SH-SY5Y (cell line): ENCODE measurements at regions not wholly inside any gene's neighbourhood (a gene's known extent, or its start where the extent isn't known, plus 50 kb on each side); places are given as distances from the start of the nearest gene placed in this dataset.

ENCODE experiments used
- GATA2 ChIP-seq: IDR thresholded peaks from 2 replicates; pipeline ENCODE4 v1.6.1; 2011; ENCODE audit warnings: mild to moderate bottlenecking, low read depth, low read length
- GATA3 ChIP-seq: IDR thresholded peaks from 2 replicates; pipeline ENCODE4 v1.6.1; 2011; ENCODE audit warnings: low read depth, mild to moderate bottlenecking, low read length, moderate library complexity

DNA sequence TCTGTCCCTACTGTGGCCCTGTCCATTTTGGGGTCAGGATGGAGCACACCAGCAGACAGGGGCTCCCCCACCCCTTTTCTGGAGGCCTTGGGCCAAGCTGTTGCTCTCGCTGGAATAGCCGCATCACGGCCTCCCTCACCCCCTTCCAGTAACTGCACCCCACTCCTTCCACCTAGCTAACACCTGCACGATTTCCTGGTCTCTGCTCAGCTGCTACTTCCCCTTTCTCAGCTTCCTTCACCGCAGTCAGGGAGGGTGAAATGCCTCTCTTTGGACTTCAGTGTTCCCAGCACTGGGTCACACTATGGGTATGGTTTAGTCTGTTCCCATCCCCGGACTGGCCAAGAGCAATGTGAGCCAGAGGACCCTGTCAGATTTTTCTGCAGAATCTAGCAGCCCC is 400.2 kb downstream of the MCTP2 start:
- TF ChIP-seq GATA2 (no peak), GATA3 (no peak)

DNA sequence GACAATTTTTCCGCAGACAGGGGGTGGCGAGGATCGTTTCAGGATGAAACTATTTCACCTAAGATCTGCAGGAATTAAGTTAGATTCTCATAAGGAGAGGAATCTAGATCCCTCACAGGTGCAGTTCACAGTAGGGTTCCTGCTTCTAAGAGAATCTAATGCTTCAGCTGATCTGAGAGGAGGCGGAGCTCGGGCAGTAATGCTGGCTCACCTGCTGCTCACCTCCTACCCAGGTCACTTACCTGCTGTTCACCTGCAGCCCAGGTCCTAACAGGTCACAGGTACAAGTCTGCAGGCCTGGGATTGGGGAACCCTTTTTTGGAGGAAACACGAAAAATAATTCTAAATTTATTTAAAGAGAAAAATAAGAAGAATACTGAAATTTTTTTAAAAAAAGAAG is 406.8 kb downstream of the MCTP2 start:
- TF ChIP-seq GATA3, result no peak
- TF ChIP-seq GATA2, result no peak

GRCh38 chr15:94639701-94640100 is 408.3 kb downstream of the MCTP2 start:
- TF ChIP-seq GATA3 (no peak), GATA2 (no peak)

DNA sequence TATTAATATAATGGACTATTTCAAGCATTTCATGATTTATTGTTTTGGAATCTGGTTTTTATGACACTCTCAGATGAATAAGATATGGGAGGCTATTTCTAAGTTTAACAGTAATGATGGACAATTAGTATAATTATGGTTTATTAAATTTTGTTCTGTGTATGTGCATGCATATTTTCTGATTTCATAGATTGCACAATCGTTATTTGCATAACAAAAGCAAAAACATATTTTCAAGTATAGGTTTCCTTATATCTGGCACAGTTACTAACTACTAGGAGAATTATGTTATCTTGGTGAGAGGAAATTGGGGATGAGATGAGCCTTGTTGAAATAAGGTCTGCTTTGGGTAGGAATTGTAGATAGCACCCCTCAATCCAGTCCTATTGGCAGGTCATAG is 413.1 kb downstream of the MCTP2 start:
- TF ChIP-seq GATA3 (no peak), GATA2 (no peak)

- TF ChIP-seq GATA2, result no peak
- TF ChIP-seq GATA3, result no peak
These were observed 421.7 kb downstream of the MCTP2 start for GRCh38 chr15:94653071-94653470.

DNA sequence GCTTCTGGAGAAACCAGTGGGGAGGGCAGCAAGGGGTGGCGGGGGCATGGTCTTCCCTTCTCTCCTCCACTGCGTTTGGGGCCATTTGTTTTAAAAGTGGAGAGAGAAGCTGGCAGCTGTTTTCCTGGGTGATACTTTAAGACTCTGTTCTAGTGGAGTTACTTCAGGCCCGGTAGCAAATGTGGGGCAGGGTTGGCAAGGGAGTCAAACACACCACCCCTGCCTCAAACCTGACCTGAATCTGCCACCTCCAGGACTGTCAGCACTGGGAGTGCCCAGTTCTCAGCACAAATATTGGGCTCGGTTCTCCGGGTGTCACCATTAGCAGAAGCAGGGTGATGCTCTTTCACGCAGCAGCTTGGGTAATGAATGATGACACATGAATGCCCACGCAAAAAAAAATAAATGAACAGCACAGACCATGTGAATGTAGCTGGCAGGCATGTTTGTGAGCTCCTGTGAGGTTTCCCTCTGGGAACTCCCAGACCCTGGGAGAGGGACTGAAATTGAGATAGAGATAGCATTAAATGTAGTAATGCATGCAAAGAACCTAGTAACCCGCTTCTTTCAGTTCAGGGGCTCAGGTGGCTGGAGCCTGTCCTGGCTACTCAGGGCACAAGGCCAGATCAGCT is 424.0 kb downstream of the MCTP2 start:
- TF ChIP-seq GATA2 (no peak), GATA3 (no peak)

GRCh38 chr15:94665676-94666441 is 434.5 kb downstream of the MCTP2 start:
- TF ChIP-seq GATA2 (no peak), GATA3 (no peak)

DNA sequence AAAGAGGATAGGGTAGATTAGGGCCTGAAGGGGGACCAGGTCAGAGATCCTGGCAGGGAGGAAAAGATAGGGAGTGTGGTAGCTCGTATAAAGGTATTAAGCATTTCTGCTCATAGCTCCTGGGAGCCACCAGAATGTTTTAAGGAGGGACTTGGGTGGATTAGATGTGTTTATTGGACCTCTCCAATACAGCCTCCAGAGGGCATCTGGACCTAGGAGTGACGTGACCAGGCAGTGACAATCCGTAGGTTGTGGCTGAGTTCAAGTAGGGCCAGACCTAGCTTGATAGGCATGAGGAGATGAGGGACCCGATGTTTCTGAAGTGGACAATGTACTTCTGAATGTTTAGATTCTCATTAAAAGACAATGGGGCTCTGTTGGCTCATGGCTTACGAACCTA is 435.2 kb downstream of the MCTP2 start:
- TF ChIP-seq GATA3, result no peak
- no peak for TF ChIP-seq GATA2

DNA sequence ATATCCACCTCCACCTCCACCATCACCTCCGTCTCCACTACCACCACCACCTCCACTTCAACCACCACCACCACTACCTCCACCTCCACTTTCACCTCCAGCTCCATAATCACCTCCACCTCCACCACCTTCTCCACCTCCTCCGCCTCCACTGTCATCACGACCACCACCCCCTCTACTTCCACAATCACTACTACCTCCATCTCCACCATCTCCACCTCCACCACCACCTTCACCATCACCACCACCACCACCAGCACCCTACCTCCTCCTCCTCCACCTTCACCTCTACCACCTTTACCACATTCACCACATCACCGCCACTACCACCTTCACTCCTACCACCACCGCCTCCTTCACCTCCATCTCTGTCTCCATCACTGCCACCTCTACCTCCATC is 435.7 kb downstream of the MCTP2 start:
- TF ChIP-seq GATA2 (no peak), GATA3 (no peak)

DNA sequence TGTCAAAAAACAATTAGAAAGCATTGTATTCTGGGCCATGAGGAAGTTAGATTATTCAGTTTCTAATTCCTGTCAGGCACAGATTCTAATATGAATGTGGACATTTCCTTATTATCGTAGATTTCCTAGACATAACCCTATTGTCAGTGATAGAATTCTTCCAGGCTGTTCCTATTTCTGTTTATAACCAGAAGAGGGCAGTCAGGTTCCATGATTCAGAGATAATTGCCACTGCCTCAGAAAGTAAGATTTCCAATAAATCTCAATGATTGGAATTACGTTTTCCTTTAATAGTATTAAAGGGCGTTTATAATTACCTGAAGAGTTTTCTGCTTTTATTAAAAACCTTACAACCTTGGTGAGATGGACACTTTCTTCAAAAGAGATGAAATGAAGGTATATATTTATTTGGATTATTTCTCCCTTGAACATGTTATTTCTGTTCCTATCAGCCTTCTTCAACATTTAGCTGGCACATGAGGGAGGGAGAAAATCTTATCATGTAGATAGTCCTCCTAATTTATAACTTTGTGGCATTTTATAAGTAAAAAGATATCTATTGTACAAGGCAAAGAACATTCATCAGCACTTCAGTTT is 439.2 kb downstream of the MCTP2 start:
- TF ChIP-seq GATA2, result no peak
- no peak for TF ChIP-seq GATA3

GRCh38 chr15:94671858-94672532 is 440.6 kb downstream of the MCTP2 start:
- TF ChIP-seq GATA3 (no peak), GATA2 (peak; percentile 38; the same call in 1 of the 2 replicates)

DNA sequence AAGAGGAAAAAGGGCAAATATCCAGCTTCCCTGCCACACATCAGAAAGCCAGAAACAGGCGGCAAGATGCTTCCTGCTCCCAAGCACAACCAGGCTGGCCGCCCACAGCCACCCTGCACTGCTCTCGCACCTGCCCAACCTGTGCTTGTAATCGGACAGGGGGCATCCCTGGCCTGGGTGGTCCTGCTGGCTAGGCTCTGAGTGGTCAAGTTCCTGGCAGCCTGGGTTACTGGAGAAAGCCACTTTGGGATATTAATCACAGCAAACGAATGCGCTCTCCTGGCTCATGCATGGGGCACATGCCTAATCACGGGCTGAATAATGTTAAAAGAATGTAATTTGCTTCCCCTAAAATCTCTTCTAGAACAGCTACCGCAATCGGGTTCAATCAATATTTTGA is 442.4 kb downstream of the MCTP2 start:
- no peak for TF ChIP-seq GATA2
- no peak for TF ChIP-seq GATA3

DNA sequence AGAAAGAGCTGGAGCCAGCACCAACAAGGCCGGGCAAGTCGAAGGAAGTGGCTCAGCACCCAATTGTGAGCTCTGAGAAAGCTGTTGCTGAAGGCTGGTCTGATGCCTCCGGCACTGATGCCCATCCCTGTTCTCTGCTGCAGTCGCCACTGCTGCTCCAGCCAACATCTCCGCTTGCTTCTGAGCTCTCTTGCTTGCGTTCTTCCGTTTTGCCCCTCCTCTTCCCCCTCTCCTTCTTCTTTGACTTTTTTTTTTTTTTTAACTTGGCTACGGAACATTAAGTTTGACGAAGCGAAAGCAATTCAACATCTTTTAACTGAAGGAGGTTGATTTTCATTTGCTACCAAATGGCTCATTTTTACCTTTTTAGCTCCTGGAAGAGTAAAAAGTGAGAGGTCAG is 442.9 kb downstream of the MCTP2 start:
- no peak for TF ChIP-seq GATA3
- TF ChIP-seq GATA2, result no peak

DNA sequence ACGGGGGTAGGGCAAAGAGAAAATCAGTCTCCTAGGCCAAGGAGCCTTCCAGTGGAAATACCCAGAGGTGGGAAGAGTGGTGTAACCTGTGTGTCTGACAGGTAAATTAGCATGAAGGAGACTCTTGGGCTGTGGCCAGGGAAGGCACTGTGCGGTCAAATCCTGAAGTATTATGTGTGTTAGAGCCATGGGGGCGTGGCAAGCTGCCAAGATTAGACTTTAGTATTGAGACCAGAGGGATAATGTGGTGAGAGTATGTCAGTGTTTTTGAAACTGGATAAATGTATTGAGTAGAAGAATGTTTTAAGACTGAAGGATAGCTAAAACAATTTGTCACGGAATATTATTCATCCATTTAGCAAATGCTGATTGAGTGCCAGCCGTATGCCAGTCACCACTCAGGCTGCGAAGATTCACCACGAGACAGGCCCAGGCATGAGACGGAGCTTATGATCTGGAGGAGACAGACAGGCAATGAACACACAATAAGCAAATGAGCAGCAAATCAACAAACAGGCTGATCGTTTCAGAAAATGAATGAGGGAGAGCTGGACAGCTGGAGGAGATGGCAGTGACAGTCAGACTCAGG is 445.9 kb downstream of the MCTP2 start:
- no peak for TF ChIP-seq GATA2
- TF ChIP-seq GATA3, result no peak

GRCh38 chr15:94682171-94682570 is 450.8 kb downstream of the MCTP2 start:
- TF ChIP-seq GATA3 (no peak), GATA2 (no peak)
